ENCODE measurements at regions not wholly inside any gene's neighbourhood (a gene's known extent, or its start where the extent isn't known, plus 50 kb on each side); places are given as distances from the start of the nearest gene placed in this dataset.

DNA sequence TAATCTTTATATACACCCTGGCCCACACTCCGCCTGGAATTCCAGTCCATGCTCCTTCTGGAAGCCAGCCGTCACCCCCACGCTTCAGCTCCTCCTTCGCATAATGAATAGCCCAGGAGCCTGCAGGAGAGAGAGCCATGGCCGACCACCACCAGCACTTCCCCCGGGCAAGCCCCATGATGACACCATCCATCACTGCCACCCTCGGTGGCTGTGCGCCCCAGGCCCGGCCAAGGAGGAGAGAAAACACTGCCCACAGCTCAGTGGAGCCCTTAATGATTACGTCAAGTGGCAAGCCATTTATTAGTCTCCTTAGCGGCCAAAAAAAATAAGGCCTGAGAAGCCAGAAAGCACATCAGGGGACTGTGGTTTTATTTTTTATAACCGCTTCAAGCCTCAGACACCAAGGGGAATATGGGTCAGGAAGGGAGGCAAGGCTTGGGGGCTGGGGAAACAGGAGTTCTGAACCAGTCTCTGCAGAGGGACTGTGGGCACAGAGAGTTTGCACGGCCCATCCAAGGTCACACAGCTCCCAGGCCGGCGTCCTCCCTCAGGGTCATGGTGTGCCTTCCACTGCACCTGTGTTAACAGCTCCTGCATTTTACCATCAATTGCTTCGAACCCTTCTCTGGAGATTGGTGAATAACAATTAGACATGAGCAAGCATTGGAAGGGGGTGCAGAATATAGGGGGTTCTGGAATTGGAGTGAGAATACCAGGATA, 134.3 kb downstream of the MN1 start:
- DNase-seq = no peak

DNA sequence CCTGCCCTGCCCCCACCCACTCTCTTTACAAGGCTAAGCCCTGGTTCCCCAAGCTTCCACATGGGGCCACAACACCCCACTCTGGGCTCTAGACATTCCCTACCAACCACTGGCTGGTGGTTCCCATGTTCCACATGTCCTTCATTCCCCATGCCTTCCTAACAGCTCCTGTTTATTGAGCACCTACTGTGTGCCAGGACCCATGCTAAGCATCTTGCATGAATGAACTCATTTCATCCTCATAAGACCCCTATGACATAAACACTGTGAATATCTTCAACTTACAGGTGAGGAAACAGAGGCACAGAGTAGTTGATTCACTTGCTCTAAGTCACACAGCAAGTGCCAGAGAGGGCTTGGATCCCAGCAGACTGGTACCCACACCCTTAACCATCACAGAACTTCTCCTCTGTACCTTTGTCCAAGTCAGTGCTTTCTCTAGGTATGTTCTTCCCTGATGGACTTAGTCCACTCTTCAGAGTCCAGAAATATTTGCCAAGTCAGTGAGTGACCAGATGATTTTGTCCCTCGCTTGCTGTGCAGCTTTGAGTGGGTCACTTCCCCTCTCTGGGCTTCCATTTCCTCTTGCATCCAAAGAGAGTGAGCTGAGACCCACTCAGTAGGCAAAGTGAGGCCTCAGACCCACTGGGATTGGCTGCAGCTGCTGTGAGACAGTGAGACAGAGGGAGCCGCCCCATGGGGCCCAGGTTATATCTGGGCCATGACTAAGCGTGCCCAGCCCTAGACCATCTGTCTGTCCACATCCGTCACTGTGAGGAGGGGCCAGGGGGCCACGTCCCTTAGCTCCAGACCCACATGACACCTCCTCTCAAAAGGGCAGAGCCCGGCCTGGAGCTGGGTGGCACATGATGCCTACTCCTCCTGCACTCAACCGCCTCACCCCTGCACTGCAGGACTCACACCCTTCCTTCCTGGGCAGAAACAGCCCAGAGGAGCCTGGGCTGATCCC, 132.4 kb downstream of the MN1 start:
- DNase-seq = no peak

GRCh38 chr22:27669798-27670599, 131.6 kb downstream of the MN1 start:
- no peak for DNase-seq

DNA sequence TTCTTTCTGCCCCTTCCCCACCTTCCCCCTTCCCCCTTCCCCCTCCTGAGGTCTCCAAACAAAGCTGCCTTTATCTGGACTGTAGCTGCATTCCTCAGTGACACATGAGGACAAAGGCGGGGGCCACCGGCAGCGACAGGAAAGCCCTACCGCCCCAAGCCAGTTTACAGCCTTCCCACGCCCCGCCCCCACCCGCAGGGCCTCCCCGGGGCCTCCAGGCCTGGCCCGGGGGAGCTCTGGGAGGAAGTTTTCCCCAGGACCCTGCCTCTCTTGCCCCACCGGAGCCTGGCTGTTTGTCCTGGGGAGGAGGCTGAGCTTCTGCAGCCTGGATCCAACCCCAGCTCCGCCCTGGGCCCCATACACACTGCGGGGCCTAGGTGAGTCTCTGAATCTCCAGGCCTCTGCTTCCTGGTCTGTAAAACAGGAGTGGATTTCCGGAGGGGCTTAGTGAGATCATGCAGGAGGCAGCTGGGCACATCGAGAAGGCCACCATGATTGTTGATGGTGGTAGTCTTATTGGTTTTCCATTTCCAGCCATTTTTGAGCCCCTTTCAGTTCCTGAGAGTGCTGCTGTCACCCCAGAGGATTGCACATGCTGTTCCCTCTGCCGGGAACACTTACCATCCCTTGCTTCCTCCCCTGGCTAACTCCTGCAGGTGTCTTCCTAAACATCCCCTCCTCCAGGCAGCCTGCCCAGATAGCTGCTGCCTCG, 130.7 kb downstream of the MN1 start:
- no peak for DNase-seq

- no peak for DNase-seq
These were observed 130.1 kb downstream of the MN1 start for GRCh38 chr22:27671413-27671935.

DNA sequence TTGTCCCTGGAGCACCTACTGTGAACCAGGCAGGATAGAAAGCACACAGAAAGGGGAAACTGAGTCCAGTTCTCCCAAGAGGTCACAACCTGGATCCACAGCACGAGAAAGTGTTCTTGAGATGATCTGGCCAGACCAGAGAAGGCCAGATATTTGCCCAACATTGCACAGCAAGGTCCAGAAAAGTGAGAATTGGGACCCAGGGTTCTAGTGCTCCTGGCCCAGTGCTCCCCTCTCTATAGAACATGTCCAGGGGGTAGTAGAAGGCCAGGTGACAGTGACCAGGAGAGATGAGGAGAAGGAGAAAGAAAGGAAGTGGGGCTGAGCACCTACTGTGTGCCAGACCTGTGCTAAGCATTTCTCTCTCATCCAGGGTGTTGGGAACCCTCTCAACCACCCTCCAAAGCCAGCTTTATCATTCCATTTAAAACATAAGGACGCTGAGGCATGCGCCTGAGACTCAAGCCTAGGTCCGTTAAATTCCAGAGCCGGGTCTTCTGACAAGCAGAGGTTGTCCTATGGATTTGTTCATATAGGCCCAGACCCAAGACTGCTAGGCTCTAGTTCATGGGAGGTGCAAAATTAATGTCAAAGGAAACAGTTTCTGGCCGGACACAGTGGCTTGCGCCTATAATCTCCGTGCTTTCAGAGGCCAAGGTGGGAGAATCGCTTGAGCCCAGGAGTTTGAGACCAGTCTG, 128.7 kb downstream of the MN1 start:
- DNase-seq = no peak

GRCh38 chr22:27673839-27674238, 127.7 kb downstream of the MN1 start:
- no peak for DNase-seq

DNA sequence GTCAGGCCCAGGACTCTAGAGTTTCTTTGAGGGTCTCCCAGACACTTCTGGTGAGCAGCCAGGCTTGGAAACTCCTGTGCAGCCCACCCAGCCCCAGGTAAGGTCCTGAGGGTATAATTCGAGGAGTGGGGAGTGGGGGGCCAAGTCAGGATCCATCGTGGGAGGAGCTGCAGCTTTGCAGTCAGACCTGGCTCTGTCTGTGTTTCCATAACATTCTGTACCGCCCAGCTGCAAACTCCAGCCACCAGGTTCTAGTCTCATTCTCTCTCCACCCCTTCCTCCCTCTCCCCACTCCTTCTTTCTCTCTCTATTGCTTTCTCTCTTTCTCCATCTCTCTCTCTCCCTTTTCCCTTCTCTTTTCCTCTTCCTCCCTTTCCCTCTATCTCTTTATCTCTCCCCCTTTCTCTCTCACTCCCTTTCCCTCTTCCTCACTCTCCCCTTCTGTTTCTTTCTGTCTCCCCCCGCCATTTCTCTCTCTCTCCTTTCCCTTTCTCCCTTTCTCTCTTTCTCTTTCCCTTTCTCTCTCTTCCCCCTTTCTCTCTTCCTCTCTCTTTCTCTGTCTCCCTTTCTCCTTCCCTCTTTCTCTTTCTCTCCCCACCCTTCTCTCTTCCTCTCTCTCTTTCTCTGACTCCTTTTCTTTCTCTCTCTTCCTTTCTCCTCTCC, 127.2 kb downstream of the MN1 start:
- no peak for DNase-seq

- no peak for DNase-seq
These were observed 124.9 kb downstream of the MN1 start for GRCh38 chr22:27676545-27677213.

DNA sequence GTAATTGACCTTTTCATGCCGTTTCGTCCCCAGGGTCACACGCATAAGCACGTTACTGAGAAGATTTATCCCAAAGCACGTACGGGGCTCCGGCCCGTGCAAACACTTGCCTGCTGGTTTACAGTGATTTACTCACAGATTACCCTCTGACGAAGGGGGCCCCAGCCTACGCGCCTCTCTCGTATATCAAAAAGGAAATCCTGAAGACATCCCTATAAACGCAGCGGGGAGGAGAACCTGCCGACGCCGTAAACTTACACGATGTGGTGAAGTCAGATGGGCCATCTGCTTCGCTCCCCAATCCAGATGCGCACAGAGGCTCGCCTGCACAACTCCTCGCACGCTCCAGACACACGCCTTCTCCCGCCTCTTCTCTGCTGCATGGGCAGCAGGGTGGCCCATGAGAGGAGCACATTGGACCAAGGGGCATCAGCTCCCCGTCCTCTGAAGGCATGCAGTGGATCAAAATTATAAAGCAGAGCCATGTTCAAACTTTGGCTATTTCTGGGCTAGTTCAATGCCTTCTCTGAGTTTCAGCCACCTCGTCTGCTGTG, 123.6 kb downstream of the MN1 start:
- DNase-seq = no peak

- no peak for DNase-seq
These were observed 122.4 kb downstream of the MN1 start for GRCh38 chr22:27679176-27679575.

DNA sequence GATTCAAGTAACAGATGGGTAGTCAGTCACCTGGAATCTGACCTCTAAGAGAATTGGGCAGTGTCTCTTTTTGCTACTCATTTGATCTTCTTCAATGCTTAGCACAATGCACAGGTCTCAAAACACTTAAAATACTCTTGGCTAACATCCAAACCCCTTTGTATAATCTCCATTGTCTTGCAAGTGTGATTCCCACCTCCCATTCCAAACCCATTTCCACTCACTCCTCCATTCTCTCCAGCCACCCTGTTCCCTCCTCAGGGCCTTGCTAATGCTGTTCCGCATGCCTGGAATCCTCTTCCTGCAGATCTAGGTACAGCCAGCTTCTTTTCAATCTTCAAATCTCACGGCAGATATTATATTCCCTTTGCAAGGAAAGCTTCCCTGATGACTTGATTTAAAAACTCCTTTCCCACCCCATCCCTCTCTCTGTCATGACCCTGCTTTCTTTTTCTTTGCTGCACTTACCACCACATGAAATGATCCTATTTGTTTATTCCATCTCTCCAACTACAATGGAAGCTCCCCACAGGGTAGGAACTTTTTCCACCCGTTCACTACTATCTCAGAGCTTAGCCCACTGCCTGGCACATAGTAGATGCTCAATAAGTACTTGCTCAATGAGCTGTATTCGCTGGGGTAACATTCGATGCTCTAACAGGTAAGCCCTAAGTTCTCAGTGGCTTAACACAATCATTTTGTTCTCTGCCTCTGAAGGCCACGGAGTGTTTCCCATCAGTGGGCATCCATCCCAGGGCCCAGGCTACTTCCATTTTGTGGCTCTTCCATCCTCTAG, 121.7 kb downstream of the MN1 start:
- no peak for DNase-seq

- no peak for DNase-seq
These were observed 120.9 kb downstream of the MN1 start for GRCh38 chr22:27680636-27681035.

GRCh38 chr22:27681037-27681436, 120.5 kb downstream of the MN1 start:
- DNase-seq = no peak

DNA sequence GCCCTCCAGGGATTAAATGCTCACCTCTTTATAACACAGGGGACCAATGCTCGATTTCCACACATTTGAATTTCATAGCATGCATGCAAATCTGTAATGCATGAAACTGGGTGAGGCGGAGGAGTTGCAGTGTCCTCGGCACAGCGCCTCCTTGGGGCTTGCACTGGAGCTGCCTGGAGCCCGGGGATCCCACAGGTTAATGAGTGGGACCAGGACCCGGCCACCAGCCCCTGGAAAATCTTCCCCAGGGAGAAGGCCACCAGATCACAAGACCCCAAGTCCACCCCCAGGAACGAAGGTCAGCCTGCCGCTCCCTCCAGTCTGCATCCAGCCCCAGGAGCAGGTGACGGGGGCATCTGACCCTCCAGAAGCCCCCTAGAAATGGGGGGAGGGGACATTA, 119.1 kb downstream of the MN1 start:
- no peak for DNase-seq

GRCh38 chr22:27684901-27685300, 116.7 kb downstream of the MN1 start:
- no peak for DNase-seq

DNA sequence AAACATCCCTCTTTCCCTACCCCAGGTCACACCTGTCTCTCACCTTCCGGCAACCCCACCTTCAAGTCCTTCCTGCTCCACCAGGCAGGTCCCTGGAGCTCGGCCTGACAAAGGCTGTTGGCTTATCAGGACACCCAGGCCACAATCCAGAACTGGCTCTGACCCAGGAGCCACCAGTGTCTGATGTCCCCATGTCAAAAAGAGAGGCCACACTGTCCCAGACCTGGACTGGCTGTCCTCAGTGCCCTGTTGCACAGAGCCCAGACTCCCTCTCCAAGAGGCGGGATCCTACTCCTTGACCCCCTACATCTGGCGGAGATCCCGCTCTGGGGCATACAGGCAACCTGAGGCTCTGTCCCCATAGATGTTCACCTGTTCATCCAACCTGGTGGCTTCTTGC, 116.0 kb downstream of the MN1 start:
- no peak for DNase-seq

DNA sequence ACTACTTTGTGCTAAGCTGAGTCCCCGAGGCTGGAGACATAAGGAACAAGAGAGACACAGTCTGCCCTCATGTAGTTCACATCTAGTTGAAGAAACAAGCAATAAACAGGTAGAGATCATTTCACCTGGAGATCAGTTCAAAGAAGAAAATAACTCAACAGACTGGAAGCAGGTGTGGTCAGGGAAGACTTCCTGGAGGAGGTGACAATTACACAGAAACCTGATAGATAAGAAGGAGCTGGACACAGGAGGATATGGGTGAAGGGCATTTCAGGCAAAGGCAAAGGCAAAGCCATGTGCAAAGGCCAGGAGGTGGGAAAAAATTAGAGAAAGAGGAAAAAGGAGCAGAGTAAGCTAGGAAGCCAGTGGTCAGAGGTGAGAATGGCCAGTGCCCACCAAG, 115.6 kb downstream of the MN1 start:
- no peak for DNase-seq

GRCh38 chr22:27686534-27686933, 115.0 kb downstream of the MN1 start:
- DNase-seq = no peak

Measured in NCI-H1694 treated with DMSO at 0.1 percent for 48 hours (cell line).